CD4-positive, alpha-beta T cell (primary cell): ENCODE measurements at regions not wholly inside any gene's neighbourhood (a gene's known extent, or its start where the extent isn't known, plus 50 kb on each side); places are given as distances from the start of the nearest gene placed in this dataset.
"Not testable (repeated sequence)": the region's sequence is repeated elsewhere in the genome, so short reads cannot be mapped to it uniquely, and the experiment has no call there.

Experiments
- ATAC-seq: fragments of 200-7000 bp; cut with Tn5 transposase; one replicate; pipeline ENCODE4 v1.10.0; 2022; ENCODE audit warnings: mild to moderate bottlenecking; ENCODE audit not compliant: poor library complexity
- CTCF ChIA-PET: fragments of 350-600 bp; sonication (Branson Sonifier 250); formaldehyde crosslinking; loops from one replicate; lab custom pipeline; 2021; ENCODE audit warnings: antibody characterized with exemption, inconsistent platforms; lab: Charles Lee
- POLR2A ChIA-PET: fragments of 350-600 bp; sonication (Branson Sonifier 250); formaldehyde crosslinking; loops from one replicate; lab custom pipeline; 2021; ENCODE audit warnings: antibody characterized with exemption, inconsistent platforms; lab: Charles Lee
- DNase-seq, 14 experiments: peaks; one replicate each; pipeline ENCODE4 v3.0.0-alpha.2; 2013 to 2020; ENCODE audit warnings: mixed read lengths in 2 of 14
- H3K27ac ChIP-seq, 2 donors: one replicate each; pipeline versions ENCODE4 v1.5.1 to v1.7.0; 2013; ENCODE audit warnings: low read length in 2 of 2, low read depth in 1 of 2, mild to moderate bottlenecking in 1 of 2
- H3K27me3 ChIP-seq, 2 experiments: 1 replicate in 1 of 2; 2 replicates in 1 of 2; pipeline versions ENCODE4 v1.6.1 to v1.7.0; 2013; ENCODE audit warnings: low read length in 2 of 2, control low read depth in 1 of 2, mild to moderate bottlenecking in 1 of 2, moderate library complexity in 1 of 2; ENCODE audit not compliant: insufficient read depth in 2 of 2, control insufficient read depth in 1 of 2
- H3K36me3 ChIP-seq: one replicate; pipeline ENCODE4 v1.6.1; 2013; ENCODE audit warnings: low read length, control low read depth; ENCODE audit not compliant: insufficient read depth
- H3K4me1 ChIP-seq: one replicate; pipeline ENCODE4 v1.6.1; 2013; ENCODE audit warnings: low read length, control low read depth; ENCODE audit not compliant: insufficient read depth
- H3K4me3 ChIP-seq: one replicate; pipeline ENCODE4 v1.5.1; 2013; ENCODE audit warnings: mild to moderate bottlenecking, low read length, moderate library complexity
- H3K9me3 ChIP-seq, 2 experiments: 1 replicate in 1 of 2; 2 replicates in 1 of 2; pipeline versions ENCODE4 v1.6.1 to v1.7.0; 2013; ENCODE audit warnings: low read length in 2 of 2, mild to moderate bottlenecking in 2 of 2, control low read depth in 1 of 2, moderate library complexity in 1 of 2; ENCODE audit not compliant: control insufficient read depth in 1 of 2, insufficient read depth in 1 of 2
- H3K27ac Mint-ChIP-seq: one replicate; pipeline ENCODE4 v1.8.0; 2020; ENCODE audit warnings: mixed read lengths
- H3K27me3 Mint-ChIP-seq: one replicate; pipeline ENCODE4 v1.8.0; 2021; ENCODE audit warnings: mixed read lengths
- H3K36me3 Mint-ChIP-seq: one replicate; pipeline ENCODE4 v1.8.0; 2021; ENCODE audit warnings: low read depth, mixed read lengths
- H3K4me1 Mint-ChIP-seq: one replicate; pipeline ENCODE4 v1.8.0; 2021; ENCODE audit warnings: low read depth, mixed read lengths
- H3K4me3 Mint-ChIP-seq: one replicate; pipeline ENCODE4 v1.8.0; 2020; ENCODE audit warnings: mild to moderate bottlenecking, mixed read lengths
- H3K9me3 Mint-ChIP-seq: one replicate; pipeline ENCODE4 v1.8.0; 2020; ENCODE audit warnings: mixed read lengths
- intact Hi-C, 2 experiments: fragments of 100-400 bp; cut with DNase I in 1 of 2; cut with micrococcal nuclease in 1 of 2; formaldehyde crosslinking; loops; one replicate each; pipeline versions ENCODE4 v1.15.1 to v1.9.0; 2023 to 2025; cut with DNase I, micrococcal nuclease
- TF ChIP-seq, protein P1 (sequence below): fragments of 200-600 bp; IDR thresholded peaks from one replicate; pipeline ENCODE4 v1.8.0; 2022; ENCODE audit warnings: antibody characterized with exemption, mild to moderate bottlenecking

DNA sequence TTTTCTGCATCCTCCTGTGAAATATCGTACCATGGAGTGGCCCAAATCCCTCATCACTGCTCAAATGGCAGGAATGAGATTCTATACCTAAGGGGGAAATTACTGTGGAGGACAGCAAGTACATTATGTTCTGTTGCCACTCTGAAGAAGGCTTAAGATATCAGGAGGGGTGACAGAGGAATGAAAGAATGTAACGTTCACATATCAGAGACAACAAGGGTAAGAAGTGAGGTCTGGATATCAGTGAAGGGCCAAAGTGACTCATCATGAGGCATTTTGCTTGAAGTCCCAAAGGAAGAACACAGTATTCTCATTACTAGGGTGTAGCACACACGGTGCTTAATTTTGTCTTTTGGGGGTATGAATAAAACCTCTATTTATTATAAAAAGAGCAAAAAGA, 71.5 kb upstream of the SLC13A1 start:
- TF ChIP-seq, protein P1, sequence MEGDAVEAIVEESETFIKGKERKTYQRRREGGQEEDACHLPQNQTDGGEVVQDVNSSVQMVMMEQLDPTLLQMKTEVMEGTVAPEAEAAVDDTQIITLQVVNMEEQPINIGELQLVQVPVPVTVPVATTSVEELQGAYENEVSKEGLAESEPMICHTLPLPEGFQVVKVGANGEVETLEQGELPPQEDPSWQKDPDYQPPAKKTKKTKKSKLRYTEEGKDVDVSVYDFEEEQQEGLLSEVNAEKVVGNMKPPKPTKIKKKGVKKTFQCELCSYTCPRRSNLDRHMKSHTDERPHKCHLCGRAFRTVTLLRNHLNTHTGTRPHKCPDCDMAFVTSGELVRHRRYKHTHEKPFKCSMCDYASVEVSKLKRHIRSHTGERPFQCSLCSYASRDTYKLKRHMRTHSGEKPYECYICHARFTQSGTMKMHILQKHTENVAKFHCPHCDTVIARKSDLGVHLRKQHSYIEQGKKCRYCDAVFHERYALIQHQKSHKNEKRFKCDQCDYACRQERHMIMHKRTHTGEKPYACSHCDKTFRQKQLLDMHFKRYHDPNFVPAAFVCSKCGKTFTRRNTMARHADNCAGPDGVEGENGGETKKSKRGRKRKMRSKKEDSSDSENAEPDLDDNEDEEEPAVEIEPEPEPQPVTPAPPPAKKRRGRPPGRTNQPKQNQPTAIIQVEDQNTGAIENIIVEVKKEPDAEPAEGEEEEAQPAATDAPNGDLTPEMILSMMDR: no peak
- Mint-ChIP-seq H3K4me3 (no peak overlapping the region), H3K27ac (no peak overlapping the region)

DNA sequence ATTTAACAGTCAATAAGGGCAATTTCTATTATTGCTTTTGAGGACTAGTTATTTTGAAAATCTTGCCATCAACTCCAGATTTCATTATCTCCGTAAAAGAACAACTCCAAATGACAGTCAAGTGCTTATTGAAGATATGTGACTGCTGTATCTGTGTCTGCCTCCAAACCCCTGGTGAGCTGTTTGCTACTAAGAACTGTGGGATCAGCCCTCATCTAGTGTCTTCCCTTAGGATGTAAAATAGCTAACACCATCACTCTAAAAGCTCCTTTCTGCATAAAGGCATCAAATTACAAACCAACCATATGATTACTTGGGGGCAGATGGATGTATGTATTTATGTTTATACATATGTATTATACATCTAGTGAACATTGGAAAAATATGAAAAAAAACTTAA, 70.8 kb upstream of the SLC13A1 start:
- intact Hi-C loops: no loop called here
- Histone ChIP-seq H3K27me3 (no peaks in the 10 kb centered on the region), H3K27ac (no peak overlapping the region), H3K9me3 (no peaks in the 10 kb centered on the region), H3K4me3 (no peak overlapping the region), H3K4me1 (no peaks in the 10 kb centered on the region), H3K36me3 (no peaks in the 10 kb centered on the region)
- POLR2A ChIA-PET: no interaction called here
- DNase-seq (no peak), ATAC-seq (no peak)
- CTCF ChIA-PET: no interaction called here
- Mint-ChIP-seq H3K36me3 (no peaks in the 10 kb centered on the region), H3K4me1 (no peaks in the 10 kb centered on the region), H3K27ac (no peak overlapping the region), H3K27me3 (no peaks in the 10 kb centered on the region), H3K4me3 (no peak overlapping the region), H3K9me3 (peaks cover 3% of the 10 kb centered on the region)
- TF ChIP-seq, protein P1: no peak

More for the DNA sequence above, 71.5 kb upstream of the SLC13A1 start:
- H3K4me1 ChIP-seq: no peaks in the 10 kb centered on the region
- Mint-ChIP-seq H3K27me3 (no peaks in the 10 kb centered on the region), H3K9me3 (peaks cover 3% of the 10 kb centered on the region), H3K4me1 (no peaks in the 10 kb centered on the region), H3K36me3 (no peaks in the 10 kb centered on the region)
- H3K9me3 ChIP-seq: no peaks in the 10 kb centered on the region
- no peak overlapping the region for H3K27ac ChIP-seq
- POLR2A ChIA-PET: no interaction called here
- H3K4me3 ChIP-seq: no peak overlapping the region
- no peaks in the 10 kb centered on the region for H3K36me3 ChIP-seq
- H3K27me3 ChIP-seq: no peaks in the 10 kb centered on the region
- ATAC-seq: no peak
- intact Hi-C loops: no loop called here
- CTCF ChIA-PET: no interaction called here
- no peak for DNase-seq

DNA sequence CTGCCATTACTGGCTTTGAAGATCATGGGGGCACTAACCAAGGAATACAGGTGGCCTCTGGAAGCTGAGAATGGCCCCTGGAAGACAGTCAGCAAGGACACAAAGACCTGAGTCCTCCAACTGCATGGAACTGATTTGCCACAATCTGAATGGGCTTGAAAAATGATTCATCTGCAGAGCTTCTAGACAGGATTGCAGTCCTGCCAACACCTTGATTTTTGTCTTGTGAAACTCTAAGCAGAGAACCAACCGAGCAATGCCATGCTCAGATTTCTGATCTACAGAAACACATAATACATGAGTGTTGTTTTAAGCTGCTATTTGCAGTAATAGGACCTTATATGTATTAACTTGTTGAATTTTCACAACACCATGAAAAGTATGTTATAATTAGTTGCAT, 66.1 kb upstream of the SLC13A1 start:
- POLR2A ChIA-PET: no interaction called here
- no peak for ATAC-seq

DNA sequence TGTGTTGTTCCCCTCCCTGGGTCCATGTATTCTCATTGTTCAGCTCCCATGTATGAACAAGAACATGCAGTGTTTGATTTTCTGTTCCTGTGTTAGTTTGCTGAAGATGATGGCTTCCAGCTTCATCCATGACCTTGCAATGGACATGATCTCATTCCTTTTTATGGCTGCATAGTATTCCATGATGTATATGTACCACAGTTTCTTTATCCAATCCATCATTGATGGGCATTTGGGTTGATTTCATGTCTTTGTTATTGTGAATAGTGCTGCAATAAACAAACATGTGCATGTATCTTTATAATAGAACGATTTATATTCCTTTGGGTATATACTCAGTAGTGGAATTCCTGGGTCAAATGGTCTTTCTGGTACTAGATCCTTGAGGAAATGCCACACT, 65.1 kb upstream of the SLC13A1 start:
- H3K36me3 ChIP-seq, DNase-seq, H3K4me1 Mint-ChIP-seq, H3K9me3 Mint-ChIP-seq, H3K4me1 ChIP-seq, H3K4me3 ChIP-seq, H3K36me3 Mint-ChIP-seq, POLR2A ChIA-PET, H3K4me3 Mint-ChIP-seq, H3K27me3 ChIP-seq, H3K9me3 ChIP-seq, intact Hi-C loops, H3K27me3 Mint-ChIP-seq, CTCF ChIA-PET, ATAC-seq, H3K27ac Mint-ChIP-seq, H3K27ac ChIP-seq: not testable (repeated sequence)

More for the DNA sequence above, 66.1 kb upstream of the SLC13A1 start:
- DNase-seq: no peak
- Mint-ChIP-seq H3K27ac (no peak overlapping the region), H3K4me3 (no peak overlapping the region), H3K36me3 (no peaks in the 10 kb centered on the region), H3K4me1 (no peaks in the 10 kb centered on the region), H3K9me3 (peaks cover 3% of the 10 kb centered on the region), H3K27me3 (no peaks in the 10 kb centered on the region)
- no peaks in the 10 kb centered on the region for H3K4me1 ChIP-seq
- no peak overlapping the region for H3K4me3 ChIP-seq
- CTCF ChIA-PET: no interaction called here
- H3K27ac ChIP-seq: no peak overlapping the region
- H3K9me3 ChIP-seq: no peaks in the 10 kb centered on the region
- no peaks in the 10 kb centered on the region for H3K36me3 ChIP-seq
- TF ChIP-seq, protein P1: no peak
- no peaks in the 10 kb centered on the region for H3K27me3 ChIP-seq
- intact Hi-C loops: no loop called here
